Epithelial cell of proximal tubule (primary cell): ENCODE measurements at regions not wholly inside any gene's neighbourhood (a gene's known extent, or its start where the extent isn't known, plus 50 kb on each side); places are given as distances from the start of the nearest gene placed in this dataset.
"Not testable (repeated sequence)": the region's sequence is repeated elsewhere in the genome, so short reads cannot be mapped to it uniquely, and the experiment has no call there.

Experiments used
- DNase-seq: peaks from one replicate; pipeline ENCODE4 v3.0.0-alpha.2; 2011; ENCODE audit warnings: low read depth
- H3K4me3 ChIP-seq: 2 replicates; pipeline ENCODE4 v1.5.1; 2011; ENCODE audit warnings: low read depth, mild to moderate bottlenecking, low read length
- CTCF ChIP-seq: conservative IDR thresholded peaks from 2 replicates; pipeline ENCODE4 v1.5.1; 2012; ENCODE audit warnings: low read depth, mild to moderate bottlenecking, low read length

GRCh38 chr2:53317861-53318260 lies 449.7 kb upstream of the CHAC2 start:
- DNase-seq: no peak
- TF ChIP-seq CTCF: no peak
- no peak overlapping the region for H3K4me3 ChIP-seq

- no peak for DNase-seq
- no peak overlapping the region for H3K4me3 ChIP-seq
- no peak for TF ChIP-seq CTCF
Observed at GRCh38 chr2:53315149-53315548, 452.5 kb upstream of the CHAC2 start.

- no peak overlapping the region for H3K4me3 ChIP-seq
- DNase-seq: no peak
- no peak for TF ChIP-seq CTCF
Observed at GRCh38 chr2:53314718-53315117, 452.9 kb upstream of the CHAC2 start.

- DNase-seq: peak; percentile 41
- H3K4me3 ChIP-seq: not testable (repeated sequence)
Observed at GRCh38 chr2:53313644-53314043, 454.0 kb upstream of the CHAC2 start.

GRCh38 chr2:53312721-53313120 lies 454.9 kb upstream of the CHAC2 start:
- no peak for TF ChIP-seq CTCF
- no peak for DNase-seq

GRCh38 chr2:53312181-53312580 lies 455.4 kb upstream of the CHAC2 start:
- no peak overlapping the region for H3K4me3 ChIP-seq
- no peak for DNase-seq
- no peak for TF ChIP-seq CTCF

More at GRCh38 chr2:53312721-53313120, 454.9 kb upstream of the CHAC2 start:
- no peak overlapping the region for H3K4me3 ChIP-seq

GRCh38 chr2:53303012-53303578 lies 464.5 kb upstream of the CHAC2 start:
- no peak for TF ChIP-seq CTCF

More at GRCh38 chr2:53303012-53303578, 464.5 kb upstream of the CHAC2 start:
- no peak overlapping the region for H3K4me3 ChIP-seq
- no peak for DNase-seq
